ENCODE measurements at regions not wholly inside any gene's neighbourhood (a gene's known extent, or its start where the extent isn't known, plus 50 kb on each side); places are given as distances from the start of the nearest gene placed in this dataset.

- TF ChIP-seq CTCF (IDR thresholded peaks at IDR 0.05) (no peak), POLR2A (IDR thresholded peaks at IDR 0.05) (no peak)
Measured at GRCh38 chr20:39145921-39146320, 183.8 kb downstream of the DHX35 start.
